LNCaP clone FGC (cell line): ENCODE measurements at regions not wholly inside any gene's neighbourhood (a gene's known extent, or its start where the extent isn't known, plus 50 kb on each side); places are given as distances from the start of the nearest gene placed in this dataset.

Source experiments
- DNase-seq: peaks from one replicate; pipeline ENCODE4 v3.0.0-alpha.2; 2011; ENCODE audit warnings: low read depth
- H3K4me3 ChIP-seq: 2 replicates; pipeline ENCODE4 v1.5.1; 2011; ENCODE audit warnings: mild to moderate bottlenecking, low read depth, low read length, control low read depth
- CTCF ChIP-seq: IDR thresholded peaks from 2 replicates; pipeline ENCODE4 v1.5.1; 2012; ENCODE audit warnings: mild to moderate bottlenecking; ENCODE audit not compliant: control insufficient read depth, insufficient read depth; ENCODE audit errors: extremely low read depth

- no peak for TF ChIP-seq CTCF
- DNase-seq: no peak
- no peak overlapping the region for H3K4me3 ChIP-seq
These were observed 290.1 kb downstream of the BMP2 start for GRCh38 chr20:7057611-7058010.

GRCh38 chr20:7078804-7079203 lies 311.3 kb downstream of the BMP2 start:
- no peak overlapping the region for H3K4me3 ChIP-seq
- TF ChIP-seq CTCF: no peak
- no peak for DNase-seq

GRCh38 chr20:7080472-7080871 lies 313.0 kb downstream of the BMP2 start:
- no peak overlapping the region for H3K4me3 ChIP-seq
- no peak for DNase-seq
- no peak for TF ChIP-seq CTCF

GRCh38 chr20:7085467-7085866 lies 318.0 kb downstream of the BMP2 start:
- H3K4me3 ChIP-seq: no peak overlapping the region
- no peak for TF ChIP-seq CTCF
- DNase-seq: no peak

- DNase-seq: no peak
- H3K4me3 ChIP-seq: no peak overlapping the region
- TF ChIP-seq CTCF: no peak
These were observed 320.3 kb downstream of the BMP2 start for GRCh38 chr20:7087803-7088202.

GRCh38 chr20:7090001-7090400 lies 322.5 kb downstream of the BMP2 start:
- TF ChIP-seq CTCF: no peak
- no peak for DNase-seq
- no peak overlapping the region for H3K4me3 ChIP-seq

GRCh38 chr20:7090811-7091210 lies 323.3 kb downstream of the BMP2 start:
- no peak for DNase-seq
- no peak for TF ChIP-seq CTCF
- no peak overlapping the region for H3K4me3 ChIP-seq
